ENCODE measurements at regions not wholly inside any gene's neighbourhood (a gene's known extent, or its start where the extent isn't known, plus 50 kb on each side); places are given as distances from the start of the nearest gene placed in this dataset.

DNA sequence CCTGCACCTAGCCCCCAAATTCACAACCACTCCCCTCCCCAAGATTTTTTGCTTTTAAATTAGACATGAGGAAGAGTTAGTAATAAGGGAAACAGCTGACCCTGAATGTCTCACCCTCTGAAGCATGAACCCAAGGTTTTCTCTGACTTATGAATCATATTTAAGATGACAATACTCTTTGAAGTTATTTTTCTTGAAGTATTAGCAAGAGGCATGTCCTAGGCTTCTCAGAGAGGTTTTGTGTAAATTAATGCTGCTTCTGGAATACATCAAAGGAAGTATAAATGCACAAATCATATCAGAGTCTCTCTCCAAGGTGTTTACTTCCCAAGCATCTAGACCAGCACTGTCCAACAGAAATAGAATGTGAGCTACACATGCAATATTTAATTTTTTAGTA is 408.1 kb upstream of the MARCKS start:
- no TSS peak for BruUV-seq (replicated peaks)
- ChIA-PET POLR2A (no interaction called here), CTCF (no interaction called here)
- intact Hi-C loops (cut with micrococcal nuclease; ENCODE audit: unreplicated experiment), result no loop called here
- in situ Hi-C loops (cut with HindIII; ENCODE audit: low pct_unique_long_range_greater_than_20kb, low sequenced_read_pairs), result no loop called here
- no peak for DNase-seq (ENCODE audit: low read depth, low spot score)
- no peak overlapping the region for H3K27ac ChIP-seq (ENCODE audit: low read length)
- H3K9me3 ChIP-seq (ENCODE audit: control insufficient read depth, insufficient read depth, low read depth, low read length), result no peaks in the 10 kb centered on the region
- ATAC-seq, result no peak
- no peaks in the 10 kb centered on the region for H3K4me1 ChIP-seq (ENCODE audit: control insufficient read depth, insufficient read depth, low read length)
- H3K36me3 ChIP-seq (ENCODE audit: control insufficient read depth, insufficient read depth, low read length), result no peaks in the 10 kb centered on the region
- no peaks in the 10 kb centered on the region for H3K27me3 ChIP-seq (ENCODE audit: control insufficient read depth, insufficient read depth, low read length)
- TF ChIP-seq, protein P1, sequence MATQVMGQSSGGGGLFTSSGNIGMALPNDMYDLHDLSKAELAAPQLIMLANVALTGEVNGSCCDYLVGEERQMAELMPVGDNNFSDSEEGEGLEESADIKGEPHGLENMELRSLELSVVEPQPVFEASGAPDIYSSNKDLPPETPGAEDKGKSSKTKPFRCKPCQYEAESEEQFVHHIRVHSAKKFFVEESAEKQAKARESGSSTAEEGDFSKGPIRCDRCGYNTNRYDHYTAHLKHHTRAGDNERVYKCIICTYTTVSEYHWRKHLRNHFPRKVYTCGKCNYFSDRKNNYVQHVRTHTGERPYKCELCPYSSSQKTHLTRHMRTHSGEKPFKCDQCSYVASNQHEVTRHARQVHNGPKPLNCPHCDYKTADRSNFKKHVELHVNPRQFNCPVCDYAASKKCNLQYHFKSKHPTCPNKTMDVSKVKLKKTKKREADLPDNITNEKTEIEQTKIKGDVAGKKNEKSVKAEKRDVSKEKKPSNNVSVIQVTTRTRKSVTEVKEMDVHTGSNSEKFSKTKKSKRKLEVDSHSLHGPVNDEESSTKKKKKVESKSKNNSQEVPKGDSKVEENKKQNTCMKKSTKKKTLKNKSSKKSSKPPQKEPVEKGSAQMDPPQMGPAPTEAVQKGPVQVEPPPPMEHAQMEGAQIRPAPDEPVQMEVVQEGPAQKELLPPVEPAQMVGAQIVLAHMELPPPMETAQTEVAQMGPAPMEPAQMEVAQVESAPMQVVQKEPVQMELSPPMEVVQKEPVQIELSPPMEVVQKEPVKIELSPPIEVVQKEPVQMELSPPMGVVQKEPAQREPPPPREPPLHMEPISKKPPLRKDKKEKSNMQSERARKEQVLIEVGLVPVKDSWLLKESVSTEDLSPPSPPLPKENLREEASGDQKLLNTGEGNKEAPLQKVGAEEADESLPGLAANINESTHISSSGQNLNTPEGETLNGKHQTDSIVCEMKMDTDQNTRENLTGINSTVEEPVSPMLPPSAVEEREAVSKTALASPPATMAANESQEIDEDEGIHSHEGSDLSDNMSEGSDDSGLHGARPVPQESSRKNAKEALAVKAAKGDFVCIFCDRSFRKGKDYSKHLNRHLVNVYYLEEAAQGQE (IDR thresholded peaks at IDR 0.05; ENCODE audit: insufficient read depth in 1 of 2, low read depth in 2 of 2, low read length in 1 of 2), result no peak
- TF ChIP-seq, protein P2, sequence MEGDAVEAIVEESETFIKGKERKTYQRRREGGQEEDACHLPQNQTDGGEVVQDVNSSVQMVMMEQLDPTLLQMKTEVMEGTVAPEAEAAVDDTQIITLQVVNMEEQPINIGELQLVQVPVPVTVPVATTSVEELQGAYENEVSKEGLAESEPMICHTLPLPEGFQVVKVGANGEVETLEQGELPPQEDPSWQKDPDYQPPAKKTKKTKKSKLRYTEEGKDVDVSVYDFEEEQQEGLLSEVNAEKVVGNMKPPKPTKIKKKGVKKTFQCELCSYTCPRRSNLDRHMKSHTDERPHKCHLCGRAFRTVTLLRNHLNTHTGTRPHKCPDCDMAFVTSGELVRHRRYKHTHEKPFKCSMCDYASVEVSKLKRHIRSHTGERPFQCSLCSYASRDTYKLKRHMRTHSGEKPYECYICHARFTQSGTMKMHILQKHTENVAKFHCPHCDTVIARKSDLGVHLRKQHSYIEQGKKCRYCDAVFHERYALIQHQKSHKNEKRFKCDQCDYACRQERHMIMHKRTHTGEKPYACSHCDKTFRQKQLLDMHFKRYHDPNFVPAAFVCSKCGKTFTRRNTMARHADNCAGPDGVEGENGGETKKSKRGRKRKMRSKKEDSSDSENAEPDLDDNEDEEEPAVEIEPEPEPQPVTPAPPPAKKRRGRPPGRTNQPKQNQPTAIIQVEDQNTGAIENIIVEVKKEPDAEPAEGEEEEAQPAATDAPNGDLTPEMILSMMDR (IDR thresholded peaks at IDR 0.05), result no peak
- TF ChIP-seq POLR2AphosphoS5 (IDR thresholded peaks at IDR 0.05; ENCODE audit: low read depth, low read length) (no peak), SIN3A (IDR thresholded peaks at IDR 0.05; ENCODE audit: borderline replicate concordance, insufficient read depth, low read depth, low read length) (no peak), TCF7L2 (IDR thresholded peaks at IDR 0.05; ENCODE audit: low read depth, low read length) (no peak)
- no peak overlapping the region for H3K4me3 ChIP-seq (ENCODE audit: low read depth in 2 of 2, low read length in 2 of 2)

DNA sequence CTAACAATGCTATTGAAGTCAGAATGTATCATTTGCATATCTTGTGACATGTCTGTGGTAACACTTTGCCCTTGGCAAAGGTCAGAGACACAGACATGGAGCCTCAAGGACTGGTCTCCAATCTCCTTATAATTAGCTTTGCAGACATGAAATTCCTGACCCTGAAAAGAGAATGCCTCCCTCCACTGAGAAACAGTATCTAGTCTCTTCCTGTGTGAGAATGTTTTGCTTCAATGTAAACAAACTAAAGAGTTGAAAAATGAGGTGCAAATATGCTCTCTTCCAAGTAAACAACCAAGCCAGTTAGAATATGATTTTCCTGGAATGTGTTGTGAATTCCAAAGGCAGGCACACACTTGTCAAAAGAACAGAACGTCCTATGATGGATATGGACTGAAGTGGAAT is 407.1 kb upstream of the MARCKS start:
- Histone ChIP-seq H3K27me3 (ENCODE audit: control insufficient read depth, insufficient read depth, low read length) (no peaks in the 10 kb centered on the region), H3K27ac (ENCODE audit: low read length) (no peak overlapping the region), H3K4me3 (ENCODE audit: low read depth in 2 of 2, low read length in 2 of 2) (no peak overlapping the region), H3K9me3 (ENCODE audit: control insufficient read depth, insufficient read depth, low read depth, low read length) (no peaks in the 10 kb centered on the region), H3K36me3 (ENCODE audit: control insufficient read depth, insufficient read depth, low read length) (no peaks in the 10 kb centered on the region), H3K4me1 (ENCODE audit: control insufficient read depth, insufficient read depth, low read length) (no peaks in the 10 kb centered on the region)
- intact Hi-C loops (cut with micrococcal nuclease; ENCODE audit: unreplicated experiment), result no loop called here
- in situ Hi-C loops (cut with HindIII; ENCODE audit: low pct_unique_long_range_greater_than_20kb, low sequenced_read_pairs), result no loop called here
- TF ChIP-seq, protein P2 (IDR thresholded peaks at IDR 0.05), result no peak
- TF ChIP-seq TCF7L2 (IDR thresholded peaks at IDR 0.05; ENCODE audit: low read depth, low read length), result no peak
- TF ChIP-seq POLR2AphosphoS5 (IDR thresholded peaks at IDR 0.05; ENCODE audit: low read depth, low read length), result no peak
- ChIA-PET CTCF (no interaction called here), POLR2A (no interaction called here)
- ATAC-seq (no peak), DNase-seq (ENCODE audit: low read depth, low spot score) (no peak)
- no TSS peak for BruUV-seq (replicated peaks)

DNA sequence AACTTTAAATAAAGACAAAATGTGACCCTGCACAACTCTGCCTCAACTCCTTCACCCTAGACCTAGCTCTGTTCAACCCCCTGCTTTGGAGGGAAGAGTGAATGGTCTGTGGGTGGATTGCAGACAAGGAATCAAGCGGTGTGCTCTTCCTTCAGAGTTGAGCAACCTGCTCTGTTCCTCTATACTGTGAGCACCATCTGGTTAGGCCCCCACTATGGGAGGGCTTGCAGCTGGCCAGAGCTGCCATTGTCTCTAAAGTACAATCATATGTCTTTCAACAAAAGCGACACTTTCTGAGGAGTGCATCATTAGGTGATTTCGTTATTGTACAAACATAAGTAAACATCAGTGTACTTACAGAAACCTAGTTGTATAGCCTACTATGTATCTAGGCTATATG is 406.1 kb upstream of the MARCKS start:
- no peak overlapping the region for H3K4me3 ChIP-seq (ENCODE audit: low read depth in 2 of 2, low read length in 2 of 2)
- TF ChIP-seq POLR2AphosphoS5 (IDR thresholded peaks at IDR 0.05; ENCODE audit: low read depth, low read length) (no peak), TCF7L2 (IDR thresholded peaks at IDR 0.05; ENCODE audit: low read depth, low read length) (no peak), SIN3A (IDR thresholded peaks at IDR 0.05; ENCODE audit: borderline replicate concordance, insufficient read depth, low read depth, low read length) (no peak)
- TF ChIP-seq, protein P1 (IDR thresholded peaks at IDR 0.05; ENCODE audit: insufficient read depth in 1 of 2, low read depth in 2 of 2, low read length in 1 of 2), result no peak
- TF ChIP-seq, protein P2 (IDR thresholded peaks at IDR 0.05), result no peak

More for the DNA sequence above, 406.1 kb upstream of the MARCKS start:
- BruUV-seq (replicated peaks), result no TSS peak
- no peaks in the 10 kb centered on the region for H3K4me1 ChIP-seq (ENCODE audit: control insufficient read depth, insufficient read depth, low read length)
- no peaks in the 10 kb centered on the region for H3K36me3 ChIP-seq (ENCODE audit: control insufficient read depth, insufficient read depth, low read length)
- DNase-seq (ENCODE audit: low read depth, low spot score) (no peak), ATAC-seq (no peak)
- in situ Hi-C loops (cut with HindIII; ENCODE audit: low pct_unique_long_range_greater_than_20kb, low sequenced_read_pairs), result no loop called here
- H3K9me3 ChIP-seq (ENCODE audit: control insufficient read depth, insufficient read depth, low read depth, low read length), result no peaks in the 10 kb centered on the region
- no peak overlapping the region for H3K27ac ChIP-seq (ENCODE audit: low read length)
- no peaks in the 10 kb centered on the region for H3K27me3 ChIP-seq (ENCODE audit: control insufficient read depth, insufficient read depth, low read length)
- intact Hi-C loops (cut with micrococcal nuclease; ENCODE audit: unreplicated experiment), result no loop called here
- ChIA-PET CTCF (no interaction called here), POLR2A (no interaction called here)
